Keratinocyte (primary cell): ENCODE measurements at regions not wholly inside any gene's neighbourhood (a gene's known extent, or its start where the extent isn't known, plus 50 kb on each side); places are given as distances from the start of the nearest gene placed in this dataset.

ENCODE experiments used
- DNase-seq: peaks from one replicate; pipeline ENCODE4 v3.0.0-alpha.2; 2011; ENCODE audit warnings: low read depth, missing footprints, low spot score
- FAIRE-seq: peaks from 2 replicates; lab custom pipeline; 2011; peaks lifted over from hg19 to GRCh38; lab: Jason Lieb, UNC
- H2AFZ ChIP-seq: 2 replicates; pipeline ENCODE4 v1.6.0; 2012; ENCODE audit warnings: low read length, control low read depth, inconsistent platforms; ENCODE audit not compliant: control insufficient read depth
- H3K27ac ChIP-seq: 2 replicates; pipeline ENCODE4 v1.5.1; 2011; ENCODE audit warnings: low read length; ENCODE audit not compliant: control insufficient read depth, insufficient read depth
- H3K27me3 ChIP-seq: 3 replicates; pipeline ENCODE4 v1.6.0; 2011; ENCODE audit warnings: low read length; ENCODE audit not compliant: control insufficient read depth, insufficient read depth; ENCODE audit errors: extremely low read depth
- H3K36me3 ChIP-seq, 2 experiments: 2 replicates in 1 of 2; 3 replicates in 1 of 2; pipeline ENCODE4 v1.5.1; 2011; ENCODE audit warnings: low read length in 2 of 2, mild to moderate bottlenecking in 1 of 2; ENCODE audit not compliant: control insufficient read depth in 2 of 2, insufficient read depth in 2 of 2; ENCODE audit errors: extremely low read depth in 1 of 2
- H3K4me1 ChIP-seq: 3 replicates; pipeline ENCODE4 v1.5.1; 2011; ENCODE audit warnings: low read length; ENCODE audit not compliant: control insufficient read depth, insufficient read depth; ENCODE audit errors: extremely low read depth
- H3K4me2 ChIP-seq: 3 replicates; pipeline ENCODE4 v1.6.0; 2011; ENCODE audit warnings: low read depth, low read length; ENCODE audit not compliant: control insufficient read depth, insufficient read depth; ENCODE audit errors: extremely low read depth
- H3K4me3 ChIP-seq, 3 experiments: fragments of 200-600 bp in 1 of 3; sonication (generic) in 1 of 3; 2 replicates in 2 of 3; 3 replicates in 1 of 3; pipeline ENCODE4 v1.5.1; 2011 to 2016; ENCODE audit warnings: low read length in 3 of 3, mild to moderate bottlenecking in 3 of 3, control low read depth in 2 of 3, inconsistent platforms in 1 of 3, low read depth in 1 of 3, mixed read lengths in 1 of 3, mixed run types in 1 of 3, moderate library complexity in 1 of 3; ENCODE audit not compliant: control insufficient read depth in 2 of 3, insufficient read depth in 2 of 3; ENCODE audit errors: extremely low read depth in 1 of 3
- H3K79me2 ChIP-seq: 2 replicates; pipeline ENCODE4 v1.6.0; 2012; ENCODE audit warnings: low read length; ENCODE audit not compliant: control insufficient read depth, insufficient read depth
- H3K9ac ChIP-seq: 3 replicates; pipeline ENCODE4 v1.6.0; 2011; ENCODE audit warnings: low read length; ENCODE audit not compliant: control insufficient read depth, insufficient read depth; ENCODE audit errors: extremely low read depth
- H3K9me1 ChIP-seq: 3 replicates; pipeline ENCODE4 v1.6.0; 2011; ENCODE audit warnings: low read length; ENCODE audit not compliant: control insufficient read depth, insufficient read depth; ENCODE audit errors: extremely low read depth
- H3K9me3 ChIP-seq: 2 replicates; pipeline ENCODE4 v1.5.1; 2012; ENCODE audit warnings: low read depth, low read length; ENCODE audit not compliant: control insufficient read depth
- H4K20me1 ChIP-seq: 3 replicates; pipeline ENCODE4 v1.6.0; 2011; ENCODE audit warnings: low read length; ENCODE audit not compliant: control insufficient read depth, insufficient read depth; ENCODE audit errors: extremely low read depth
- CTCF ChIP-seq, 3 experiments: IDR thresholded peaks in 1 of 3; conservative IDR thresholded peaks in 1 of 3; optimal IDR thresholded peaks in 1 of 3; 2 replicates in 2 of 3; 3 replicates in 1 of 3; pipeline versions ENCODE3 to v1.5.1; 2011; ENCODE audit warnings: low read length in 3 of 3, mild to moderate bottlenecking in 3 of 3, moderate library complexity in 2 of 3, control low read depth in 1 of 3, inconsistent platforms in 1 of 3; ENCODE audit not compliant: insufficient read depth in 2 of 3; ENCODE audit errors: extremely low read depth in 1 of 3
- EZH2 ChIP-seq: IDR thresholded peaks from one replicate; pipeline ENCODE4 v1.6.1; 2012; ENCODE audit warnings: inconsistent platforms, mild to moderate bottlenecking, low read length, moderate library complexity
- dilution Hi-C: fragments of 300-500 bp; cut with MboI; formaldehyde crosslinking; loops from one replicate; pipeline ENCODE4 v1.7.0; 2020; ENCODE audit warnings: low sequenced_read_pairs; ENCODE audit not compliant: extremely low pct_ligation_motif_present

DNA sequence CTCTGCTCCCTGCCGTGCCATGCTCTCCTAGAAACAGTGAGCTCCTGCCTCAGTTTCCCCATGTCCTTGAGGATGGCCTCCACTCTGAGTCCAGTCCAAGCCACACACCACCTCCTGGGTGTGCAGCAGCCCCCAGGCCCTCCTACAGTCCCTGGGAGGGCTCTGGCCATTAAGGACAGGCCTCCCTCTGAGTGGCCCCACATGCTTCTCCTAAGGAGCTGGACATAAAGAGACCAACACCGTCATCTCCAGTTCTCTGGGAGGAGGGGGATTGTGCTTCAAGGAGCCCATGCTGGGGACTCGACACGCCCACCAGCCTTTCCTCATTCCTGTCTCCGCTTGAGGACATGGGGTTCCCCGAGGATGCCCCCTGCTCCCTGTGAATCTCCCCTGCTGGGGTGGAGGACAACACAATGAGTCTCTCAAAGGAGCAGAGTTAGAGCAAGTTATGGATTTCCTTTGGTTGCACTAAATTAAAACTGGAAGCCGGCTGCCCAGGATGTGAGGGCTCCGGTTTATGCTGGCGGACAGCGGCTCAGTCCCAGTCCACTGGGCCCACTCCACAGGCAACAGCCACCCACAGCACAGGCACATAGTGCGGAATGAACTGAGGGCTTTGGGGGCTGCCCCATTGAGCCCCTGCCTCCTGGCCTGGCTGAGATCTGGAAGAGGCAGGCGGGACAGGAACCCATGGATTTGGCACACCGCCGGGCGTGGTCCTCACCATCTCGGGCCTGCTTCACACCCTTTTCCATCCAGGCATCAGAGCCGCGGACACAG, 165.6 kb upstream of the IQSEC1 start:
- TF ChIP-seq EZH2 (no peak), CTCF (optimal IDR thresholded peaks at IDR 0.05 in 1 of 3, IDR thresholded peaks at IDR 0.05 in 1 of 3, conservative IDR thresholded peaks at IDR 0.05 in 1 of 3; ENCODE audit: extremely low read depth in 1 of 3, insufficient read depth in 2 of 3, low read length in 3 of 3) (no peak)
- no peak overlapping the region for H2AFZ ChIP-seq
- peaks cover 8% of the 10 kb centered on the region for H3K4me1 ChIP-seq
- dilution Hi-C loops, result no loop called here
- FAIRE-seq, result no peak
- H3K79me2 ChIP-seq, result no peaks in the 10 kb centered on the region
- DNase-seq, result no peak
- peaks cover 2% of the 10 kb centered on the region for H4K20me1 ChIP-seq
- H3K9ac ChIP-seq, result no peak overlapping the region
- no peaks in the 10 kb centered on the region for H3K36me3 ChIP-seq
- H3K4me3 ChIP-seq, result no peak overlapping the region
- H3K27me3 ChIP-seq, result peaks cover 12% of the 10 kb centered on the region
- no peak overlapping the region for H3K4me2 ChIP-seq
- H3K9me3 ChIP-seq, result no peaks in the 10 kb centered on the region
- no peaks in the 10 kb centered on the region for H3K9me1 ChIP-seq
- no peak overlapping the region for H3K27ac ChIP-seq

DNA sequence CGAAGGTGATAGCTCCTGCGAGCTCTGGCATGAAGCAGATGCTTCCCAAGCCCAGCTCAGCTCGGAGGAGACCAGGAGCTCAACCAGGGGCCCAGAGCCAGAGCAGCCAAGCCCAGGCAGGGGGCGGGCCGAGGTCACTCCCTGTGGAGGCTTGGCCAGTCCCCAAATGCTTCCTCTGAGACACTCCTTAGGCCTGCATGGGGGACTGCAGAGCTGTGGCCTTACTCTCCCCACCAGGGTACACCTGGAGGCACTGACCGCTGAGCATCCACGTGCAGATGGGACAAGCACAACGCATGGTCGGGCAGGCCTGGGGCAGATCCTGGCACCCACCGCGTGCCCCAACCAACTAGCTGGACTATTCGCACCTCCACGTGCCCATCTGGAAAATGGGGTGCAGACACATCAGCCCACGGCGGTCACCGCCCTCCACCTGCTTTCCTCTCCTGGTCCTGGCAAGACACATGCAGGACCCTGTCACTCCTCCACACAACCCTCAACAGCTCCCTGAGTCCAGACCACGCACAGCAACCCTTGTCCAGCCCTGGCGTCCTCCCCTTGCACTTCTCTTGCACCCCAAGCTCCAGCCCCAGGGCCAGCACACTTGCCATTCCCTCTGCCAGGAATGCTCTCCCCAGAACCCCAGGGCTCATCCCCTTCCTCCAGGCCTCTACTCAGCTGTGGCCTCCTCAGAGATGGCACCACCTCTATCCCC, 164.7 kb upstream of the IQSEC1 start:
- no peak overlapping the region for H3K27ac ChIP-seq
- H2AFZ ChIP-seq, result no peak overlapping the region
- H3K4me2 ChIP-seq, result no peak overlapping the region
- peaks cover 9% of the 10 kb centered on the region for H3K27me3 ChIP-seq
- no peaks in the 10 kb centered on the region for H3K36me3 ChIP-seq
- H3K4me1 ChIP-seq, result peaks cover 8% of the 10 kb centered on the region
- no peaks in the 10 kb centered on the region for H3K9me3 ChIP-seq
- DNase-seq, result no peak
- peaks cover 2% of the 10 kb centered on the region for H4K20me1 ChIP-seq
- H3K4me3 ChIP-seq, result no peak overlapping the region
- no peaks in the 10 kb centered on the region for H3K9me1 ChIP-seq
- no peak for FAIRE-seq
- dilution Hi-C loops, result no loop called here
- TF ChIP-seq EZH2, result no peak
- no peak for TF ChIP-seq CTCF (optimal IDR thresholded peaks at IDR 0.05 in 1 of 3, IDR thresholded peaks at IDR 0.05 in 1 of 3, conservative IDR thresholded peaks at IDR 0.05 in 1 of 3; ENCODE audit: extremely low read depth in 1 of 3, insufficient read depth in 2 of 3, low read length in 3 of 3)
- no peak overlapping the region for H3K9ac ChIP-seq
- H3K79me2 ChIP-seq, result no peaks in the 10 kb centered on the region
